AML-193 (cell line): ENCODE measurements at regions not wholly inside any gene's neighbourhood (a gene's known extent, or its start where the extent isn't known, plus 50 kb on each side); places are given as distances from the start of the nearest gene placed in this dataset.
"Not testable (repeated sequence)": the region's sequence is repeated elsewhere in the genome, so short reads cannot be mapped to it uniquely, and the experiment has no call there.

Experiments
- DNase-seq, 2 experiments: peaks; one replicate each; lab custom pipeline; 2025; lab: John Stamatoyannopoulos, UW

- no peak for DNase-seq
Observed at GRCh38 chr3:6580808-6581207, 280.1 kb upstream of the GRM7 start.

- DNase-seq, result no peak
Observed at GRCh38 chr3:6585360-6585759, 275.6 kb upstream of the GRM7 start.

- DNase-seq, result no peak
Observed at GRCh38 chr3:6600237-6600636, 260.7 kb upstream of the GRM7 start.

GRCh38 chr3:6601374-6601773 is 259.5 kb upstream of the GRM7 start:
- no peak for DNase-seq

GRCh38 chr3:6602329-6602728 is 258.6 kb upstream of the GRM7 start:
- DNase-seq, result no peak

- no peak for DNase-seq
Observed at GRCh38 chr3:6605227-6605626, 255.7 kb upstream of the GRM7 start.

- no peak for DNase-seq
Observed at GRCh38 chr3:6608843-6609242, 252.1 kb upstream of the GRM7 start.

GRCh38 chr3:6612034-6612616 is 248.8 kb upstream of the GRM7 start:
- DNase-seq, result no peak

GRCh38 chr3:6622260-6622659 is 238.7 kb upstream of the GRM7 start:
- DNase-seq, result no peak

- DNase-seq, result no peak
Observed at GRCh38 chr3:6622712-6623111, 238.2 kb upstream of the GRM7 start.

GRCh38 chr3:6631376-6631775 is 229.5 kb upstream of the GRM7 start:
- DNase-seq, result no peak

GRCh38 chr3:6640907-6641306 is 220.0 kb upstream of the GRM7 start:
- no peak for DNase-seq

- DNase-seq, result no peak
Observed at GRCh38 chr3:6644070-6644929, 216.6 kb upstream of the GRM7 start.

- no peak for DNase-seq
Observed at GRCh38 chr3:6654670-6655069, 206.2 kb upstream of the GRM7 start.

GRCh38 chr3:6655275-6655674 is 205.6 kb upstream of the GRM7 start:
- no peak for DNase-seq

- no peak for DNase-seq
Observed at GRCh38 chr3:6657591-6657990, 203.3 kb upstream of the GRM7 start.

GRCh38 chr3:6667354-6667753 is 193.6 kb upstream of the GRM7 start:
- DNase-seq, result no peak

- no peak for DNase-seq
Observed at GRCh38 chr3:6671363-6671762, 189.6 kb upstream of the GRM7 start.

- DNase-seq, result no peak
Observed at GRCh38 chr3:6679510-6679909, 181.4 kb upstream of the GRM7 start.

- no peak for DNase-seq
Observed at GRCh38 chr3:6680119-6680806, 180.7 kb upstream of the GRM7 start.

- no peak for DNase-seq
Observed at GRCh38 chr3:6697285-6697684, 163.6 kb upstream of the GRM7 start.

- no peak for DNase-seq
Observed at GRCh38 chr3:6697722-6698121, 163.2 kb upstream of the GRM7 start.

GRCh38 chr3:6704817-6705216 is 156.1 kb upstream of the GRM7 start:
- not testable (repeated sequence) for DNase-seq
